OCI-LY3 (cell line): ENCODE measurements at regions not wholly inside any gene's neighbourhood (a gene's known extent, or its start where the extent isn't known, plus 50 kb on each side); places are given as distances from the start of the nearest gene placed in this dataset.

ENCODE experiments used
- H2AFZ ChIP-seq: fragments of 200-600, 300-600 bp; shearing (Covaris generic); 2 replicates; pipeline ENCODE4 v1.6.0; 2014; ENCODE audit warnings: antibody characterized with exemption, low read depth, low read length
- H3K27ac ChIP-seq: fragments of 200-600, 300-600 bp; sonication (generic); 2 replicates; pipeline ENCODE4 v1.5.1; 2014; ENCODE audit warnings: mild to moderate bottlenecking, low read length, moderate library complexity, mixed read lengths
- H3K27me3 ChIP-seq: fragments of 200-600, 300-600 bp; sonication (generic); 2 replicates; pipeline ENCODE4 v1.6.1; 2014; ENCODE audit warnings: low read depth, low read length, mixed read lengths
- H3K36me3 ChIP-seq: fragments of 200-600, 300-600 bp; sonication (generic); replicated peaks from 2 replicates; pipeline ENCODE3; 2014; ENCODE audit warnings: low read depth, low read length, mixed read lengths
- H3K4me1 ChIP-seq: fragments of 300-600, 200-600 bp; sonication (generic); 2 replicates; pipeline ENCODE4 v1.6.1; 2014; ENCODE audit warnings: low read length, mixed read lengths
- H3K4me2 ChIP-seq: fragments of 200-600, 300-600 bp; sonication (generic); 2 replicates; pipeline ENCODE4 v1.6.1; 2014; ENCODE audit warnings: low read length, mixed read lengths
- H3K4me3 ChIP-seq: fragments of 300-600, 200-600 bp; sonication (generic); 2 replicates; pipeline ENCODE4 v1.5.1; 2014; ENCODE audit warnings: antibody characterized with exemption, mild to moderate bottlenecking, low read length, moderate library complexity
- H3K79me2 ChIP-seq: fragments of 300-600, 200-600 bp; shearing (Covaris generic); 2 replicates; pipeline ENCODE4 v1.6.1; 2014; ENCODE audit warnings: mild to moderate bottlenecking, low read length, mixed read lengths
- H3K9ac ChIP-seq: fragments of 300-600, 200-600 bp; shearing (Covaris generic); 2 replicates; pipeline ENCODE4 v1.6.0; 2014; ENCODE audit warnings: mild to moderate bottlenecking, low read length, moderate library complexity
- H3K9me3 ChIP-seq: fragments of 200-600, 300-600 bp; shearing (Covaris generic); 2 replicates; pipeline ENCODE4 v1.6.1; 2014; ENCODE audit warnings: low read length, mixed read lengths; ENCODE audit not compliant: insufficient read depth
- H4K20me1 ChIP-seq: fragments of 200-600, 300-600 bp; sonication (generic); 2 replicates; pipeline ENCODE4 v1.6.1; 2016; ENCODE audit warnings: low read length, mixed read lengths; ENCODE audit not compliant: insufficient read depth
- CTCF ChIP-seq: fragments of 200-600, 300-600 bp; sonication (generic); IDR thresholded peaks from 2 replicates; pipeline ENCODE4 v1.5.1; 2014; ENCODE audit warnings: antibody characterized with exemption, low read length, low read depth
- EZH2phosphoT487 ChIP-seq: fragments of 200-600 bp; shearing (Covaris generic); IDR thresholded peaks from 2 replicates; pipeline ENCODE4 v1.6.1; 2018; ENCODE audit warnings: antibody characterized with exemption, mixed run types, low read depth

- no peak for TF ChIP-seq EZH2phosphoT487
- no peak for TF ChIP-seq CTCF
- peaks cover 32% of the 10 kb centered on the region for H3K4me1 ChIP-seq
- no peak overlapping the region for H3K27ac ChIP-seq
- H3K4me2 ChIP-seq: no peak overlapping the region
- no peaks in the 10 kb centered on the region for H3K27me3 ChIP-seq
- no peak overlapping the region for H3K9ac ChIP-seq
- H3K9me3 ChIP-seq: no peaks in the 10 kb centered on the region
- no peaks in the 10 kb centered on the region for H3K79me2 ChIP-seq
- no peak overlapping the region for H2AFZ ChIP-seq
- H4K20me1 ChIP-seq: no peaks in the 10 kb centered on the region
- H3K4me3 ChIP-seq: no peak overlapping the region
- H3K36me3 ChIP-seq: no peaks in the 10 kb centered on the region
Measured at GRCh38 chr6:56770011-56770520, 127.4 kb upstream of the DST start.

- H3K4me3 ChIP-seq: 0 out of 2 replicates have a peak overlapping the region, but pooled peaks have one; percentile 0
- no peak overlapping the region for H3K27ac ChIP-seq
- no peaks in the 10 kb centered on the region for H3K27me3 ChIP-seq
- H3K9me3 ChIP-seq: no peaks in the 10 kb centered on the region
- H3K79me2 ChIP-seq: no peaks in the 10 kb centered on the region
- H4K20me1 ChIP-seq: no peaks in the 10 kb centered on the region
- H3K4me2 ChIP-seq: peak overlapping the region; percentile 37
- no peaks in the 10 kb centered on the region for H3K36me3 ChIP-seq
- H3K9ac ChIP-seq: no peak overlapping the region
- no peak overlapping the region for H2AFZ ChIP-seq
- TF ChIP-seq CTCF (peak; percentile 66), EZH2phosphoT487 (no peak)
- H3K4me1 ChIP-seq: peaks cover 48% of the 10 kb centered on the region
Measured at GRCh38 chr6:56767892-56768531, 125.3 kb upstream of the DST start.

GRCh38 chr6:56767435-56767834 is 124.7 kb upstream of the DST start:
- Histone ChIP-seq H3K27me3 (no peaks in the 10 kb centered on the region), H3K9me3 (no peaks in the 10 kb centered on the region), H3K36me3 (no peaks in the 10 kb centered on the region), H3K4me1 (peaks cover 48% of the 10 kb centered on the region), H3K4me2 (peak overlapping the region; percentile 61), H3K27ac (peak overlapping the region; percentile 10; the same call in 1 of the 2 replicates), H3K4me3 (peak overlapping the region; percentile 33; the same call in 1 of the 2 replicates), H3K79me2 (no peaks in the 10 kb centered on the region), H2AFZ (no peak overlapping the region), H3K9ac (no peak overlapping the region), H4K20me1 (no peaks in the 10 kb centered on the region)
- no peak for TF ChIP-seq EZH2phosphoT487
- TF ChIP-seq CTCF: no peak

- no peaks in the 10 kb centered on the region for H3K36me3 ChIP-seq
- no peaks in the 10 kb centered on the region for H3K27me3 ChIP-seq
- H3K79me2 ChIP-seq: no peaks in the 10 kb centered on the region
- H3K27ac ChIP-seq: peak overlapping the region; percentile 59
- peak overlapping the region; percentile 61 for H3K4me2 ChIP-seq
- no peak overlapping the region for H2AFZ ChIP-seq
- TF ChIP-seq EZH2phosphoT487 (no peak), CTCF (no peak)
- peak overlapping the region; percentile 33 for H3K4me3 ChIP-seq
- no peak overlapping the region for H3K9ac ChIP-seq
- H3K9me3 ChIP-seq: no peaks in the 10 kb centered on the region
- no peaks in the 10 kb centered on the region for H4K20me1 ChIP-seq
- peaks cover 49% of the 10 kb centered on the region for H3K4me1 ChIP-seq
Measured at GRCh38 chr6:56766806-56767178, 124.1 kb upstream of the DST start.
